ENCODE measurements at regions not wholly inside any gene's neighbourhood (a gene's known extent, or its start where the extent isn't known, plus 50 kb on each side); places are given as distances from the start of the nearest gene placed in this dataset.

- intact Hi-C loops (cut with DNase I), result no loop called here
- no peaks in the 10 kb centered on the region for H3K36me3 ChIP-seq
- H3K27ac ChIP-seq, result no peak overlapping the region
- H3K9me3 ChIP-seq, result no peaks in the 10 kb centered on the region
- H3K27me3 ChIP-seq, result no peaks in the 10 kb centered on the region
- 90 to 100% methylated on average over 1 of the region's 1 CpG for WGBS, 2 donors
- no peak for TF ChIP-seq CTCF (IDR thresholded peaks at IDR 0.05)
- TF ChIP-seq POLR2A (IDR thresholded peaks at IDR 0.05), result no peak
- no peak for DNase-seq
- no peak overlapping the region for H3K4me3 ChIP-seq (replicated peaks in 1 of 3)
- no peaks in the 10 kb centered on the region for H3K4me1 ChIP-seq
These were observed 285.0 kb upstream of the ATP2B1 start for GRCh38 chr12:89993632-89994031.

GRCh38 chr12:89992668-89993451, 284.2 kb upstream of the ATP2B1 start:
- Histone ChIP-seq H3K9me3 (no peaks in the 10 kb centered on the region), H3K4me3 (replicated peaks in 1 of 3) (no peak overlapping the region), H3K4me1 (no peaks in the 10 kb centered on the region), H3K36me3 (no peaks in the 10 kb centered on the region), H3K27ac (no peak overlapping the region), H3K27me3 (no peaks in the 10 kb centered on the region)
- no peak for TF ChIP-seq CTCF (IDR thresholded peaks at IDR 0.05)
- no peak for TF ChIP-seq POLR2A (IDR thresholded peaks at IDR 0.05)
- intact Hi-C loops (cut with DNase I), result no loop called here
- WGBS, 2 donors, result 69 to 74% methylated on average over 2 of the region's 2 CpGs
- no peak for DNase-seq

- Histone ChIP-seq H3K4me1 (no peaks in the 10 kb centered on the region), H3K36me3 (no peaks in the 10 kb centered on the region), H3K4me3 (replicated peaks in 1 of 3) (no peak overlapping the region), H3K27ac (no peak overlapping the region), H3K9me3 (no peaks in the 10 kb centered on the region), H3K27me3 (no peaks in the 10 kb centered on the region)
- TF ChIP-seq CTCF (IDR thresholded peaks at IDR 0.05), result no peak
- no peak for TF ChIP-seq POLR2A (IDR thresholded peaks at IDR 0.05)
- DNase-seq, result no peak
- intact Hi-C loops (cut with DNase I), result no loop called here
- WGBS, 2 donors, result 90 to 92% methylated on average over 6 of the region's 6 CpGs
These were observed 283.4 kb upstream of the ATP2B1 start for GRCh38 chr12:89991807-89992590.

GRCh38 chr12:89988188-89988915, 279.7 kb upstream of the ATP2B1 start:
- H3K27ac ChIP-seq, result no peak overlapping the region
- DNase-seq, result no peak
- TF ChIP-seq CTCF (IDR thresholded peaks at IDR 0.05), result no peak
- TF ChIP-seq POLR2A (IDR thresholded peaks at IDR 0.05), result no peak
- no peaks in the 10 kb centered on the region for H3K36me3 ChIP-seq
- 87 to 89% methylated on average over 5 of the region's 5 CpGs for WGBS, 2 donors
- no peak overlapping the region for H3K4me3 ChIP-seq (replicated peaks in 1 of 3)
- no peaks in the 10 kb centered on the region for H3K27me3 ChIP-seq
- intact Hi-C loops (cut with DNase I), result no loop called here
- H3K4me1 ChIP-seq, result no peaks in the 10 kb centered on the region
- H3K9me3 ChIP-seq, result no peaks in the 10 kb centered on the region

All from thyroid gland (tissue), 4 donors.